ENCODE measurements at regions not wholly inside any gene's neighbourhood (a gene's known extent, or its start where the extent isn't known, plus 50 kb on each side); places are given as distances from the start of the nearest gene placed in this dataset.

- peak; percentile 62 for TF ChIP-seq CTCF (IDR thresholded peaks at IDR 0.05; ENCODE audit: low read length)
- no peak for TF ChIP-seq EZH2 (IDR thresholded peaks at IDR 0.05; ENCODE audit: borderline replicate concordance, low read length)
These were observed 236.6 kb downstream of the SOX2 start for GRCh38 chr3:181948286-181948685.

Measured in OCI-LY1 (cell line).